ENCODE measurements at regions not wholly inside any gene's neighbourhood (a gene's known extent, or its start where the extent isn't known, plus 50 kb on each side); places are given as distances from the start of the nearest gene placed in this dataset.

DNA sequence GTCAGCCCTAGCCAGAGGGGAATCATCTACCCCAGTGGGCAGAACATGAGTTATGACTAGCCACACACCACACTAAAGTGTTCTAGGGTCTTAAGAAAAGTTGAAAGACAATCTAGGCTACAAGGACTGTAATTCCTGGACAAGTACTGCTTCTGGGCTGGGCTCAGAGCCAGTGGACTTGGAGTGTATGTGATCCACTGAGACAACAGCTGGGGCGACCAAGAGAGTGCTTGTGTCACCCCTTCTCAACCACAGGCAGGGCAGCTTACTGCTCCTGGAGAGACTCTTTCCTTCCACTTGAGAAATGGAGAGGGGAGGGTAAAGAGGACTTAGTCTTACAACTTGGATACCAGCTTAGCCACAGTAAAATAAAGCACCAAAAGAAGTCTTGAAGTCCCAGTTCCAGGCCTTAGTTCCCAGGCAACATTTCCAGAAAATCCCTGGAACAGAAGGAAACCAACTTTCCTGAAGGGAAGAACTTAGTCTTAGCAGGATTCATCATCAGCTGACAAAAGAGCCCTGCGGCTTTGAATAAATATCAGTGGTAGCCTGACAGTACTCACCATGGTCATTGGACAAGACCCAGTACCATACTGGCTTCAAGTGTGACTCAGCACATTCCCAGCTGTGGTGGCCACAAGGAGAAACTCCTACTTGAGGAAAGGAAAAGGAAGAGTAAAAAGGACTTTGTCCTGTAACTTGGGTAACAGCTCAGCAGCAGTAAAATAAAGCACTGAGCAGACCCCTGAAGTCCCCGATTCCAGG lies 355.1 kb upstream of the ADGRB3 start:
- no peak overlapping the region for H3K4me3 ChIP-seq
- no peaks in the 10 kb centered on the region; a peak in 1 of 5 replicates for H3K4me1 ChIP-seq (replicated peaks in 1 of 2; ENCODE audit: control insufficient read depth in 2 of 2, insufficient read depth in 2 of 2, low read length in 2 of 2)
- 10% methylated on average over 3 of the region's 3 CpGs for WGBS (ENCODE audit: insufficient coverage, low coverage, missing lambda C conversion rate)
- peak; percentile 64 for FAIRE-seq
- H3K9me3 ChIP-seq (replicated peaks; ENCODE audit: control insufficient read depth, insufficient read depth, low read depth, low read length) = no peaks in the 10 kb centered on the region
- H3K27me3 ChIP-seq (ENCODE audit: control insufficient read depth in 2 of 2, insufficient read depth in 2 of 2, low read length in 2 of 2) = no peaks in the 10 kb centered on the region
- H3K9ac ChIP-seq (ENCODE audit: insufficient read depth in 1 of 2, low read depth in 2 of 2, low read length in 2 of 2) = no peak overlapping the region
- H3K9me1 ChIP-seq (ENCODE audit: control insufficient read depth, insufficient read depth, low read length) = no peaks in the 10 kb centered on the region
- no peaks in the 10 kb centered on the region for H4K20me1 ChIP-seq (replicated peaks; ENCODE audit: control insufficient read depth, insufficient read depth, low read length)
- in situ Hi-C loops (cut with MboI) (no loop called here), intact Hi-C loops (cut with micrococcal nuclease) (no loop called here)
- no peaks in the 10 kb centered on the region for H3K79me2 ChIP-seq (ENCODE audit: control insufficient read depth, insufficient read depth, low read length)
- no TSS peak for BruUV-seq (replicated peaks)
- H3K36me3 ChIP-seq (ENCODE audit: control insufficient read depth, insufficient read depth, low read length) = no peaks in the 10 kb centered on the region
- peak overlapping the region; percentile 49 for H2AFZ ChIP-seq (ENCODE audit: low read depth, low read length)
- POLR2A ChIA-PET = no interaction called here
- no peak overlapping the region for H3K27ac ChIP-seq (ENCODE audit: extremely low read depth, low read depth, low read length)
- DNase-seq (ENCODE audit: extremely low read depth in 1 of 4, low spot score in 3 of 4) = peak in 1 of 4 experiments; percentile 17
- no peak for ATAC-seq
- no peak overlapping the region for H3K4me2 ChIP-seq (ENCODE audit: insufficient read depth, low read length)
- CTCF ChIA-PET (ENCODE audit: low intra/inter-chr PET ratio) = no interaction called here
- TF ChIP-seq ZNF561 (CRISPR knock-in tag; conservative IDR thresholded peaks at IDR 0.05) (no peak), NFE2 (IDR thresholded peaks at IDR 0.05; ENCODE audit: low read depth) (peak; percentile 73), NFIC (IDR thresholded peaks at IDR 0.05) (no peak), NFE2L1 (tag; IDR thresholded peaks at IDR 0.05; ENCODE audit: borderline replicate concordance, low read depth) (peak; percentile 57; the same call in 1 of the 2 replicates), MAFK (IDR thresholded peaks at IDR 0.05; ENCODE audit: low read length) (peak; percentile 34; the same call in 1 of the 2 replicates), ZNF551 (CRISPR knock-in tag; IDR thresholded peaks at IDR 0.05) (no peak), MTA2 (IDR thresholded peaks at IDR 0.05; ENCODE audit: low read depth) (no peak), PRMT5 (CRISPR knock-in tag; IDR thresholded peaks at IDR 0.05) (no peak), YBX1 (IDR thresholded peaks at IDR 0.05) (no peak), MAFG (tag; conservative IDR thresholded peaks at IDR 0.05) (peak; percentile 79), PURB (CRISPR knock-in tag; IDR thresholded peaks at IDR 0.05; ENCODE audit: low read depth) (no peak), NR2C2 (CRISPR knock-in tag; IDR thresholded peaks at IDR 0.05) (no peak), NR2C2 (tag; IDR thresholded peaks at IDR 0.05) (no peak)
- TF ChIP-seq, protein P1, sequence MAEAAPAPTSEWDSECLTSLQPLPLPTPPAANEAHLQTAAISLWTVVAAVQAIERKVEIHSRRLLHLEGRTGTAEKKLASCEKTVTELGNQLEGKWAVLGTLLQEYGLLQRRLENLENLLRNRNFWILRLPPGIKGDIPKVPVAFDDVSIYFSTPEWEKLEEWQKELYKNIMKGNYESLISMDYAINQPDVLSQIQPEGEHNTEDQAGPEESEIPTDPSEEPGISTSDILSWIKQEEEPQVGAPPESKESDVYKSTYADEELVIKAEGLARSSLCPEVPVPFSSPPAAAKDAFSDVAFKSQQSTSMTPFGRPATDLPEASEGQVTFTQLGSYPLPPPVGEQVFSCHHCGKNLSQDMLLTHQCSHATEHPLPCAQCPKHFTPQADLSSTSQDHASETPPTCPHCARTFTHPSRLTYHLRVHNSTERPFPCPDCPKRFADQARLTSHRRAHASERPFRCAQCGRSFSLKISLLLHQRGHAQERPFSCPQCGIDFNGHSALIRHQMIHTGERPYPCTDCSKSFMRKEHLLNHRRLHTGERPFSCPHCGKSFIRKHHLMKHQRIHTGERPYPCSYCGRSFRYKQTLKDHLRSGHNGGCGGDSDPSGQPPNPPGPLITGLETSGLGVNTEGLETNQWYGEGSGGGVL (CRISPR knock-in tag; IDR thresholded peaks at IDR 0.05) = no peak
- TF ChIP-seq, protein P2, sequence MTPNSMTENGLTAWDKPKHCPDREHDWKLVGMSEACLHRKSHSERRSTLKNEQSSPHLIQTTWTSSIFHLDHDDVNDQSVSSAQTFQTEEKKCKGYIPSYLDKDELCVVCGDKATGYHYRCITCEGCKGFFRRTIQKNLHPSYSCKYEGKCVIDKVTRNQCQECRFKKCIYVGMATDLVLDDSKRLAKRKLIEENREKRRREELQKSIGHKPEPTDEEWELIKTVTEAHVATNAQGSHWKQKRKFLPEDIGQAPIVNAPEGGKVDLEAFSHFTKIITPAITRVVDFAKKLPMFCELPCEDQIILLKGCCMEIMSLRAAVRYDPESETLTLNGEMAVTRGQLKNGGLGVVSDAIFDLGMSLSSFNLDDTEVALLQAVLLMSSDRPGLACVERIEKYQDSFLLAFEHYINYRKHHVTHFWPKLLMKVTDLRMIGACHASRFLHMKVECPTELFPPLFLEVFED (CRISPR knock-in tag; conservative IDR thresholded peaks at IDR 0.05) = no peak

Data from K562 (cell line).